NCI-H446 treated with DMSO at 0.1 percent for 48 hours (cell line): ENCODE measurements at regions not wholly inside any gene's neighbourhood (a gene's known extent, or its start where the extent isn't known, plus 50 kb on each side); places are given as distances from the start of the nearest gene placed in this dataset.

ENCODE experiments used
- DNase-seq: peaks from one replicate; lab custom pipeline; 2025; lab: John Stamatoyannopoulos, UW

- no peak for DNase-seq
Observed at GRCh38 chr4:18954538-18954937, 933.0 kb upstream of the LCORL start.

- no peak for DNase-seq
Observed at GRCh38 chr4:18953613-18954012, 932.1 kb upstream of the LCORL start.

- no peak for DNase-seq
Observed at GRCh38 chr4:18945464-18945863, 923.9 kb upstream of the LCORL start.

GRCh38 chr4:18942874-18943273 lies 921.3 kb upstream of the LCORL start:
- DNase-seq, result no peak

- DNase-seq, result no peak
Observed at GRCh38 chr4:18938343-18939099, 917.0 kb upstream of the LCORL start.

GRCh38 chr4:18937746-18938145 lies 916.2 kb upstream of the LCORL start:
- no peak for DNase-seq

- DNase-seq, result no peak
Observed at GRCh38 chr4:18937080-18937479, 915.5 kb upstream of the LCORL start.

- DNase-seq, result no peak
Observed at GRCh38 chr4:18935659-18936345, 914.2 kb upstream of the LCORL start.

GRCh38 chr4:18934197-18934596 lies 912.6 kb upstream of the LCORL start:
- no peak for DNase-seq

GRCh38 chr4:18932730-18933339 lies 911.3 kb upstream of the LCORL start:
- no peak for DNase-seq

- no peak for DNase-seq
Observed at GRCh38 chr4:18931643-18932377, 910.3 kb upstream of the LCORL start.

- no peak for DNase-seq
Observed at GRCh38 chr4:18930487-18930886, 908.9 kb upstream of the LCORL start.

- DNase-seq, result no peak
Observed at GRCh38 chr4:18923496-18924161, 902.1 kb upstream of the LCORL start.

- no peak for DNase-seq
Observed at GRCh38 chr4:18917689-18918088, 896.1 kb upstream of the LCORL start.

GRCh38 chr4:18914182-18914581 lies 892.6 kb upstream of the LCORL start:
- no peak for DNase-seq

- no peak for DNase-seq
Observed at GRCh38 chr4:18894928-18895327, 873.4 kb upstream of the LCORL start.

- DNase-seq, result peak; percentile 4
Observed at GRCh38 chr4:18882468-18882867, 860.9 kb upstream of the LCORL start.

- DNase-seq, result no peak
Observed at GRCh38 chr4:18881556-18881955, 860.0 kb upstream of the LCORL start.

- no peak for DNase-seq
Observed at GRCh38 chr4:18880871-18881270, 859.3 kb upstream of the LCORL start.

GRCh38 chr4:18878561-18878960 lies 857.0 kb upstream of the LCORL start:
- no peak for DNase-seq

GRCh38 chr4:18869166-18869565 lies 847.6 kb upstream of the LCORL start:
- DNase-seq, result no peak
